ENCODE measurements at regions not wholly inside any gene's neighbourhood (a gene's known extent, or its start where the extent isn't known, plus 50 kb on each side); places are given as distances from the start of the nearest gene placed in this dataset.

- TF ChIP-seq CTCF (conservative IDR thresholded peaks at IDR 0.05; ENCODE audit: low read depth, low read length) (no peak), EZH2 (IDR thresholded peaks at IDR 0.05; ENCODE audit: borderline replicate concordance, low read depth, low read length, poor library complexity, severe bottlenecking) (no peak)
Observed at GRCh38 chr2:97348265-97348664, 235.3 kb downstream of the ANKRD36 start.
